ENCODE measurements at regions not wholly inside any gene's neighbourhood (a gene's known extent, or its start where the extent isn't known, plus 50 kb on each side); places are given as distances from the start of the nearest gene placed in this dataset.

- no peak for DNase-seq
- intact Hi-C loops (cut with DNase I): no loop called here
- no peak for TF ChIP-seq POLR2A (IDR thresholded peaks at IDR 0.05)
- no peak for TF ChIP-seq CTCF (IDR thresholded peaks at IDR 0.05)
- Histone ChIP-seq H3K4me1 (replicated peaks in 1 of 2) (peaks cover 0 to 3% of the 10 kb centered on the region in 2 donors), H3K9me3 (replicated peaks in 1 of 3) (no peaks in the 10 kb centered on the region), H3K36me3 (replicated peaks in 1 of 2) (no peaks in the 10 kb centered on the region), H3K27ac (no peak overlapping the region), H3K4me3 (no peak overlapping the region), H3K27me3 (no peaks in the 10 kb centered on the region)
- 88 to 91% (median 88%) methylated on average over 2 of the region's 2 CpGs for WGBS, 4 donors
Measured at GRCh38 chr11:23353611-23354010, 493.3 kb upstream of the CCDC179 start.

- intact Hi-C loops (cut with DNase I): no loop called here
- peak overlapping the region in 4 of 5 donors; percentile 33 to 69 (median 55) for H3K27ac ChIP-seq
- no peaks in the 10 kb centered on the region for H3K27me3 ChIP-seq
- H3K4me1 ChIP-seq (replicated peaks in 1 of 2): peaks cover 7 to 8% of the 10 kb centered on the region in 2 donors
- TF ChIP-seq CTCF (IDR thresholded peaks at IDR 0.05) (no peak), POLR2A (IDR thresholded peaks at IDR 0.05) (no peak)
- DNase-seq: peak; percentile 28 to 72 (median 51)
- no peak overlapping the region for H3K4me3 ChIP-seq
- H3K36me3 ChIP-seq (replicated peaks in 1 of 2): no peaks in the 10 kb centered on the region
- H3K9me3 ChIP-seq (replicated peaks in 1 of 3): no peaks in the 10 kb centered on the region
Measured at GRCh38 chr11:23359297-23359696, 499.0 kb upstream of the CCDC179 start.

DNA sequence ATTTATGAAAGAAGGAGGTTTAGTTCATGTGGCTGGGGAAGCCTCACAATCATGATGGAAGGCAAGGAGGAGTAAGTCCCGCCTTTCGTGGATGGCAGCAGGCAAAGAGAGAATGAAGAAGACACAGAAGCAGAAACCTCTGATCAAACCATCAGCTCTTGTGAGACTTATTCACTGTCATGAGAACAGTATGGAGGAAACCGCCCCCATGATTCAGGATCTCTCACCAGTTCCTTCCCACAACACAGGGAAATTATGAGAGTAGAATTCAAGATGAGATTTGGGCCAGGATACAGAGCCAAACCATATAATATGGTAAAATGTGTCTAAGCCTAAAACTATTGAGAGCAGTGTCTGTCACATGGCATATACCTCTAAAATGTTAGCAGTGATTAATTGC, 503.8 kb upstream of the CCDC179 start:
- H3K27ac ChIP-seq: no peak overlapping the region
- H3K4me3 ChIP-seq: no peak overlapping the region
- H3K27me3 ChIP-seq: no peaks in the 10 kb centered on the region
- 85 to 98% (median 93%) methylated on average over 3 of the region's 3 CpGs for WGBS, 4 donors
- H3K4me1 ChIP-seq (replicated peaks in 1 of 2): peaks cover 0 to 7% of the 10 kb centered on the region in 2 donors
- intact Hi-C loops (cut with DNase I): no loop called here
- H3K36me3 ChIP-seq (replicated peaks in 1 of 2): no peaks in the 10 kb centered on the region
- no peak for DNase-seq
- H3K9me3 ChIP-seq (replicated peaks in 1 of 3): no peaks in the 10 kb centered on the region
- TF ChIP-seq CTCF (IDR thresholded peaks at IDR 0.05): no peak
- TF ChIP-seq POLR2A (IDR thresholded peaks at IDR 0.05): no peak

DNA sequence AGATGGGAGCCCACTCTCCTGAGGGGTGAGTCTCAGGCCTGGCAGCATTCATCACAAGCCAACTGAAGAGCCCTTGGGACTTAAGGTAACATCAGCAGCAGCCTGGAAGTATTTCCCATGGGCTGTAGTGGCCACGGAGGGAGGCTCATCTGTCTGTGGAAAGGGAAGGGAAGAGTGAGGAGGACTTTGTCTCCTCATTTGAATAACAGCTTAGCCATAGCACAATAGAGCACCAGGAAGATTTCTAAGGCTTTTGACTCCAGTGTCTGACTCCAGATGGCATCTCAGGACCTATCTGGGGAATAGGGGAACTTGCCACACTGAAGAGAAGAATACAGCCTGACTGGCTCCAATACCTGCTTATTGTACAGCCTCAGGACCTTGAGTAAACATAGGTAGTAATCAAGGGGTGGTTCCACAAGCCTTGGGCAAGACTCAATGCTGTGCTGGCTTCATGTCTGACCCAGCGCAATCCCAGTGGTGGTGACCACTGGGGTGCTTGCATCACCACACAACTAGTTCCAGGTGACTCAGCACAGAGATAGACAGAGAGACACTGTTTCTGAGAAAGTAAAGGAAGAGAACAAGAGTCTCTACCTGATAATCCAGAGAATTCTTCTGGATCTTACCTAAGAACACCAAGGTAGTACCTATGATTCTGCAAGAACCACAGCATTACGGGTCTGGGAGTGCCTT, 510.5 kb upstream of the CCDC179 start:
- peaks cover 0 to 8% (median 0%) of the 10 kb centered on the region in 3 donors for H3K9me3 ChIP-seq (replicated peaks in 1 of 3)
- H3K27me3 ChIP-seq: no peaks in the 10 kb centered on the region
- H3K27ac ChIP-seq: no peak overlapping the region
- TF ChIP-seq POLR2A (IDR thresholded peaks at IDR 0.05): no peak
- TF ChIP-seq CTCF (IDR thresholded peaks at IDR 0.05): no peak
- WGBS, 4 donors: 62 to 97% (median 79%) methylated on average over 2 to 3 of the region's 3 CpGs
- no peak overlapping the region for H3K4me3 ChIP-seq
- H3K36me3 ChIP-seq (replicated peaks in 1 of 2): no peaks in the 10 kb centered on the region
- no peak for DNase-seq
- H3K4me1 ChIP-seq (replicated peaks in 1 of 2): no peaks in the 10 kb centered on the region
- intact Hi-C loops (cut with DNase I): no loop called here
